GM18868 (cell line): ENCODE measurements at regions not wholly inside any gene's neighbourhood (a gene's known extent, or its start where the extent isn't known, plus 50 kb on each side); places are given as distances from the start of the nearest gene placed in this dataset.
"Not testable (repeated sequence)": the region's sequence is repeated elsewhere in the genome, so short reads cannot be mapped to it uniquely, and the experiment has no call there.

Experiments
- ATAC-seq: cut with Tn5 transposase; IDR thresholded peaks from one replicate; pipeline ENCODE4 v1.9.1; 2021; ENCODE audit warnings: mild to moderate bottlenecking, moderate library complexity; ENCODE audit not compliant: unreplicated experiment

DNA sequence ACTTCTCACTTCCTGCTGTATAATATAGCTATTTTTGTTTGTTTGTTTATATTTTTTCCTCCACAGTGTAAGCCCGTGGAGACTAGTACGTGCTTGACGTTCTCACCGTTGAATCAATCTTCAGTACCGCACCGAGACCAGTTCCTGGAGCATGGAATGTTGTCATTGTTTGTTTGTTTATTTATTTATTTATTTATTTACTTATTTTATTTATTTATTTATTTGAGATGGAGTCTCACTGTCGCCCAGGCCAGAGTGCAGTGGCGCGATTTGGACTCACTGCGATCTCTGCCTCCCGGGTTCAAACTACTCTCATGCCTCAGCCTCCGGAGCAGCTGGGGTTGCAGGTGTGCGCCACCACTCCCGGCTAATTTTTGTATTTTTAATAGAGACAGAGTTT lies 506.6 kb upstream of the TMEM132C start:
- ATAC-seq = no peak

DNA sequence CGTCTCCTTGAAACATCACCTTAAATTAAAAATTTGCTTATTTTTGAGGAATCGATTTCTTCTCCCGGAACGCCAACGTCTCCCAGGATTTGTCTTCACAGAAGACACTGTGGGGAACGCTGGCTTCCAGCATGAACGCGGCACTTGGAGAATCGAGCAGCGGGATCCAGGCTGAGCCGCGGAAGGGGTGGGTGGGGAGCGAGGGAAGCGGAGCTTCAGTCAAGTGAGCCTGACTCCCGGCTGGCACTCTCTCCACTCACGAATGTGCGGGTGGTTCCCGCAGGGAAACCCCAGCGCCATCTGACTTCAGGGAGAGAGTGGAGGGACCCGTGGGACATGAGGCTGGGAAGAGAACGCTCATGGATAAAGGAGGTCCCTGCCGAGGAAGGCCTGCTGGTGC lies 506.0 kb upstream of the TMEM132C start:
- no peak for ATAC-seq

DNA sequence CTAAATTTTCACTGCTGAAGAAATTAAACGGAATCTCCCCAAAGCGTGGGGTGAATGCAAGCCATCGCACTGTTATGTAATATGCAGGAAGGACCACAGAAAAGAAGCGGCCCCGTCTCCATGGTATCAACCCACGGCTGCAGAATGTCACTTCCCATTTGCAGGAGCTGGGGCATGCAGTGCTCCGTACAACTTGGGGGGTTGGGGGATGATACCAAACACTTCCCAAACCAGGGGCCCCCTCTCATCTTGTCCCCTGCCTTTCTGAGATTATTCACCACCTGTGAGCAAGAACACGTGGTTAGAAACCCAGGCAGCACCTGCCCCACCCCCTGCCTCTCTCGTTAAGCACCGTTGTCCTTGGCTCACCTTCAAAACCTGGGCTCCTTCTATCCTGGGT lies 505.1 kb upstream of the TMEM132C start:
- no peak for ATAC-seq

DNA sequence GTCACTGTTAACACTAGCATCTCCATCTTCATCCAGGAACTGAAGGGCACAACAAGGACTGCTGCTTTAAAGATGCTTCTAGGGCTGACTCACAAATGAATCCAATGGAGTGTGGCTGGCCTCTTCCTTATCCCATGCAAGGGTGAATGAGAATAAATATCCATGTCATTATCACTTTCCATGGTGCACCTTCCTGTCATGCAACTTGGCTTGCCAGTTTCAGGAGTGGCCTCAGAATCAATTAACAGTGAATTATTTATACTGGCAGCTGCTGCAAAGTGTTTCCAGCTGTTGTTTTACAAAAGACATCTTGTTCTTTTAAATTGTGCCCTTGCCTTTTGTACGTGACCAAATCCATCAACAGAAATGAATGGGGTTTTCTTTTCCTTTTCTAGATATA lies 499.3 kb upstream of the TMEM132C start:
- no peak for ATAC-seq

DNA sequence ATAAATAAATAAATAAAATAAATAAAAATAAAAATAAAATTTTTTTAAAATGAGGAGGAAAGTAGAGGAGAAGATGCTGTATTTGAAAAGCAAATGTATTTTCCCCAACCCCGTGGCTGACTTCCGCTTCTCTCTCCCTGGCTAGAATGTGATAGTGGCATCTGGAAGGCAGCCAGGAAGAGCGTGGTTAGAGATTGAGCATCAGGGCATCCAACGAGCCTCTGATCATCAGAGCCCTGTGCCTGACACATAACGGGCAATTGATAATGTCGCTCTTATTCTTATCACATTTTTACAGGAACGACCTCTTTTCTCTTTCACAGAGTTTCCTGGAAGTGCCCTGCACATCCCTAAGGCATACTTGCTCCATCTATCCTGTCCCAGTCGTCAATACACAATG lies 496.9 kb upstream of the TMEM132C start:
- ATAC-seq = no peak

DNA sequence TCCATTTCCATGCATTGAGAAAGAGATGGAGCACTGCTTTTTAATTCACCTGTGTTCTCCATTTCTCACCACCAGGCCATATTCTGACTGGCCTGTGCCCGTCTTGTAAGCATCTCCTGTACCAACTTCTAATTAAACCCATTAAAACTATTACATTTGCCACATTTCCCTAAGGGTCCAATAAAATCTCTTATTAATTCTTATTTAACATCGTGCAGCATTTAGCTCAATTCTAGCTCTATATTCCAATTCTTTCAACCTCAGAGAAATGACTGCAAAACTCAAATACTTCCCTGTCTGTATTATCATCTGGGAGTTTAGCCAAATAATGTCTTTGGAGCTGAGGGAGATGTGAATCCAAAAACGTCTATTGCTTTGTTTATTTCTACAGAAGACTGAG lies 495.4 kb upstream of the TMEM132C start:
- no peak for ATAC-seq

DNA sequence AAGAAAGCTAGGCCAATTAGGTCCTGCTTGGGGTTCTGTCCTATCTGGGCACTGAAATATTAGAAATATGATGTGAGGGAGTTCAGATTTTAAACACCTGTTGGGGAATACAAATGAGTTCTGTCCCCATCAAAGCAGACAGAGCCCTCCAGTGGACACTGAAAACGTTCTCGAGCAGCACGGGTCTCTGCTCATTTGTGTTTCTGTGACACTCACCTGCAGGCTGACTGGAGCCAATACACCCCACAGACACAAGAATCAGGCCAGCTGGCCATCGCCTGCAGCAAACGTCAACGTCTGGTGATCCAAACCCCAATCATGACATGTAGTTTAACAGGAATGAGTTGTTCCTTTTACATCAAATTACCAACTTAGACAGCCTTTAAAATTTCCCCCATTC lies 493.4 kb upstream of the TMEM132C start:
- no peak for ATAC-seq

DNA sequence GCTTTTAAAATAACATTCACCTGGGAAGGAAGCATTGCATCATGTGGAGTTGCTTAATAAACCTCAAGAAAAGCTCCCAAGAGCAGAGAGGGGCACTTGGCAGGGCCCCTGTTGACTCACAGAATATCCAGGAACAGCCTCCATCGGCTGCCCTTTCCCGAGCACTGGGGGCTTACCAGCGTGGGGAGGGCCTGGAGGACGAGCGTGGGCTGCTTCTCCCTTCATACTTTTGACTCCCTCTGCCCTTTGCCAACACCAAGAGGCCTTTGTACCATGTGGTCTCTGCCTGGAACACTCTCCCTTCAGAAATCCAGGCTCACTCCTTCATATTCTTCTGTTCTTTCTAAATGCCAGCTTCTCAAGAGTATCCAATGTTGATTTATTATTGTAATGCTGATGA lies 492.1 kb upstream of the TMEM132C start:
- no peak for ATAC-seq

DNA sequence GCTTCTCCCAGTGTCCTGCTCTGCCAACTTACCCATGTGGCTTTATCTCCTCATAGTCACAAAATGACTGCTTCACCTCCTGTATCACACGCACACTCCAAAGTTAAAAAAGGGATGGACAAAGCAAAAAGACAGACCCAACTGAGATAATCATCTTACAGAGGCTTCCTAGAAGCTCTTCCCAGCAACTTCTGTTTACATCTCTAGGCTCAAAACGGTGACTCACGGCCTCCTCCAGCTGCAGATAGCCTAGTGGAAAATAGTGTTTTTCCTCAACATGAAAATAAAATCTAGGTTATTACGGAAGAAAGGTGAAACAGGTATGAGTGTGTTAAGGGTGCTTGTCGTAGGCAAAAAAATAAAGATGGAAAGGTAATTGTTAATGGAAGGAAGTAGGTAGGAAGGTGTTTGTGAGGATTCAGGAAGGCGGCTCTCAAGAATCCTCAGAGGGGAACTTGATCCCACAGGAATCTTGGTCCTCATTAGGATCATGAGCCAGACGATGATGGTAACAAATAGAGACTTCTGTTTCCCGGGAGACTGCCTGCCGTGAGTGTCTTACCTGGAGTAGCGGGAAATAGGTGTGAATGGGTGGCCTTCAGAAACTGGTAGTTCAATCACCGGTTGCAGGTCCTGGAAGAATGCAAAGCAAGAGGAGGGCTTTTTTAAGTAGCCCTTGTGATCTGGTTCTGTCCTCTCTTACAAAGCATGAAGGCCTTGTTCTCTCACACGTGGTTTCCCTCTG lies 487.5 kb upstream of the TMEM132C start:
- no peak for ATAC-seq

DNA sequence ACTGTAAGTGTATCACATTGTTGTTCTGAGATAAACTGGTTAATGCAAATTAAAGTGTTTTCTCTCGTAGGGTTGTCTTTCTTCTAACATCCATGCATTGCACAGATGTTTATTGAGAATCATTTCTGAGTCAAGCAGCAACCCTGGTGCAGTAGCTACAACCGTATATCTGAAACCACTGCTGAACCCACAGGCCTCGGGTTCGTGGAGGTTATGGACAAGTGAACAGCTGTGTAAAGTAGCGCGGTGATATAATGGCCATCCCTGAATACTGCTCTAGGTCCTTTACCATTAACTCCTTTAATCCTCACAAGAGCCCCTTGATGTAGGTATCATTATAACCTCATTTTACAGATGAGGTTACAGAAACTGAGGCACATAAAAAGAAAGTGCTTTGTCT lies 486.1 kb upstream of the TMEM132C start:
- ATAC-seq = no peak

DNA sequence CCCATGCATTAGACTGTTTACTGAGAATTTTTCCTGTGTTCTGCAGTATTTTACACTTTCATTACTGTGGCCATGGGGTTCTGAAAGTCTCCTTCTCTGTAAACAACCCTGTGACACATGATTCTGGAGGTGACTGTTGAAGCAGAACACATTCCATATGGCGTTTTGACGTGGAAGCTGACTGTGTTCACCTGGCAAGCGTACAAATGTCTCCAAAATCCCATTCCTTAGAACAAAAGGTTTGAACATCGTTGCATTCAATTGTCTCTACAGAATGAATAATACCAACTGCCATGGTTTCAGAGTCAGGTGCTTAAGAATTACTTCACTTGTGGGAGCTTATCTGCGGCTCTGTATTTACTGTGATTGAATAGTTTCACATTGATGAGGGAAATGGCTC lies 485.6 kb upstream of the TMEM132C start:
- ATAC-seq = no peak

DNA sequence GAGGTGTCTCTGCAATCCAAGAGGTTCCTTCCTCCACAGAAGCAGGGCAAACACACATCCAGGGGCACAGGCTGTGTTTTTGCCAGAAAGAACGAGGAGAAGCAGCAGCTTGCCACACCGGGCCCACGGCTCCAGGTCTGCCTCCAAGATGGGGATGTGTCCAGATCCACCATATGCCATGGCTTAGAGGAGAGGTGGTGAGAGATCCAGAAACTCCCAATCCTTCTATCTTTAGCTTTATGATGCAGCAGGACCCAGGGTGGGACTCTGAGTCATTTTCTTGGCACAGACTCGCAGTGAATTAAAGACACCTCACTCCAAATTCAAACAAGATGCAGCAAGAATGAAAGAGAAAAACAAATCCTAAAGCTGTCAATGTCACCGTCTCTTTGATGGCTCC lies 481.4 kb upstream of the TMEM132C start:
- no peak for ATAC-seq

DNA sequence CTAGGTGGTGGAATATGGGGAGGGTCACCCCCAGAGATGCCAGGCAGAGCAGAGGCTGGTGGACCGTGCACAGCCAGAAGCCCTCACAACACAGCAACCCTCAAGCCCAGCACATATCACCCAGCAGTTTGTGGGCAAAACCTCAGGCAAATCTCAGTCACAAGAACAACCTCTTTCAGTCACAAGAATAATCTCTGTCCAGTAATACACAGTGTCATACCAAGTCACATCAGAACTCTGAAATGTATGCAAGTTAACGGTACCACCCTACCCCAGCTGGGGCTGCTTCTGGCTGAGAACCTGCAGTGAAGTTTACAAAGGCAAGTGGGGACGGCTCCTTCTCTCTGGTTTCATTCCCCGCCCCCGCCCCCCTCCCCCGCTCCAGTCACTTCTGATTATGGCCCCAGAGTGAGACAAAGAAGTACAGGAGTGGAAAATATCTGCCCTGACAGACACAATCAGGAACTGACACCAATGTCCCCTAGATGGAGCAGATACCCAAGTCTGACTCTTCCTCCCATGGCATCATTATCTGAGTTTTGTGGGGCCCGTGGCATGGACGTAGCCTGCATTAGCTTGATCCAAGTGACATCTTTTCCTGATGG lies 480.9 kb upstream of the TMEM132C start:
- ATAC-seq = no peak

DNA sequence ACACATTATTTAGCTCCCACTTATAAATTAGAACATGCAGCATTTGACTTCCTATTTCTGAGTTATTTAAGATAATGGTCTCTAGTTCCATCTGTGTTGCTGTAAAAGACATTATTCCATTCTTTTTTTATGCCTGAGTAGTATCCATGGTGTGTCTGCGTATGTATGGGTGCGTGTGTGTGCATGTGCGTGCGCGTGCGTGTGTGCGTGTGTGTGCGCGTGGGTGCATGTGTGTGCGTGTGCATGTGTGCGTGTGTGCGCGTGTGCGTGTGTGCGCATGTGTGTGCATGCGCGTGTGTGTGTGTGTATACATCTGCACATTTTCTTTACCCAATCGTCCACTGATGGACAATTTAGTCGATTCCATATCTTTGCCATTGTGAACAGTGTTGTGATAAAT lies 479.4 kb upstream of the TMEM132C start:
- ATAC-seq = no peak

DNA sequence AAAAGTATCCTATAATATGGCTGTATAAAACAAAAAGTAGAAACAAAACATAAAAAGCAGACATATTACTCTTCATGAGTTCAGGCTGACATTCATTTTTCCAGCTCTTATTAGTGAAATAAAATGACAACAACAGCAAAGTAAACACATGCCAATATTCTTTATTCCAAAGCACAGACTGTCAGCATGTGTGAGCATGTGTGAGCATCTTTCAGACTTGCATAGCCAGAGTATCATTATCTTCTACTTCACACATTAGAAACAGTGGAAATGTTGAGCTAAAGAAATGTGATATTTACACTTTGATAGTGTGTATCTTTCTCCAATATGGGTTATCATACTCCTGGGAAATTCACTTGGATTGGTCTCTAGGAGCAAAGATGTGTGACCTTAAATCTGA lies 476.6 kb upstream of the TMEM132C start:
- no peak for ATAC-seq

DNA sequence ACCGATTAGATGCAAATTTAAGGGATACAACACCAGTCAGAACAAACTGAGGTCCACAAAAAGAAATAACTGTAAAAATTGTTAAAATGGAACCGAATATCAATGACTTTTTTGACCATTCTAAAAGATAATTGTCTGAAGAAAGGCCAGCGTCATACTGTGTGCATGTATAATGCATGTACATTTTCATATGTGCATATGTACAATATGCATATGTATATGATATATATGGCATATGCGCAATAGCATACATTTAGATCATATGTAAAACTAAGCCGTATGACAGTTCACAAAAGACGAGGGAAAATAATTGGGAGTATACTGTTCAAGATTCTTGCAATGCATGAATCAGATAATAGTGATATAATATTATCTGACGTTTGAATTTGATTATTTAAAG lies 475.8 kb upstream of the TMEM132C start:
- no peak for ATAC-seq

DNA sequence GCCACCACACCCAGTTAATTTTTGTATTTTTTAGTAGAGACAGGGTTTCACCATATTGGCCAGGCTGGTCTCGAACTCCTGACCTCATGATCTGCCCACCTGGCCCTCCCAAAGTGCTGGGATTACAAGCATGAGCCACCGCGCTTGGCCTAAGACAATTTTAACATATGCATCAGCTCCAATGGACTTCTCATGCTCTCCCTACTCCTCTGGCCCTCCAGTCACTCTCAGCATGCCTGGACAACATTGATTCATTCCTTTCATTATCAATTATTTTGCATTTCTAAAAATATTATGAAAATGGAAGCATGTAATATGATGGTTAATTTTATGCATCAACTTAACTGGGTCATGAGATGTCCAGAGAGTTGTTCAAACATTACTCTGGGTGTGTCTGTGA lies 469.1 kb upstream of the TMEM132C start:
- ATAC-seq = no peak

DNA sequence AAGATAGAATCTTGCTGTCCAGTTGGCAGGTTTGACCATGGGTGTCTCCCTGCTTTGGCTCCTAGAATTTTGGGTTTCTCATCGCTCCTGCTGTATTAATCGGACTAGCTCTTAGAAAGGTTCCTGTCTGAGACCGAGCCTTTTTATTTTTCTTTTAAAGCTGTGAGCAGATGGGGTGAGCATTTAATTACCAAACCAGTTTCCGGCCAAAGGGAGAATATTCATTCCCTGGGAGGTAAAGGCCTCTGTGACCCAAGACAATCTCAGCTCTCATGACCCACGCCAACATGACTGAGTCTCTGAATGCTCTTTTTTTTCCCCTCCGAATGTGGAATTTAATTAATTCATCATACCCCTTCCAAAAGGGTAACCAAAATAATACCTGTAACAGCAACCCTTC lies 464.7 kb upstream of the TMEM132C start:
- ATAC-seq = no peak

DNA sequence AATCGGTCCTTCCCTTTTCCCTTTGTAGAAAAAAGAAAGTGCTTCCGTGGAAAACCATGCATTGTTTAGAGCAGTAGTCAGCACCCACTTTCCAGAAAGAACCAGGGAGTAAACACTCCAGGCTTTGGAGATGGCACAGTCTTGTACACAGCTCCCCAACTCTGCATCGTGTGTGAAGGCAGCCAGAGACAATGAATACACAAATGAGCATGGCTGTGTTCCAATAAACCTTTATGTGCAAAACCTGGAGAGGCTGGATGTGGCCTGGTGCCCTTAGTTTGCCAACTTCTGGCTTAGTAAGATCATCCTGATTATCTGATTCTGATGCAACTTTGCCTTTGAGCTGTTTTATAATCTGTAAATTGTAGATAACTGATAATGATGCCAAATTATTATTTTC lies 463.4 kb upstream of the TMEM132C start:
- ATAC-seq = no peak

DNA sequence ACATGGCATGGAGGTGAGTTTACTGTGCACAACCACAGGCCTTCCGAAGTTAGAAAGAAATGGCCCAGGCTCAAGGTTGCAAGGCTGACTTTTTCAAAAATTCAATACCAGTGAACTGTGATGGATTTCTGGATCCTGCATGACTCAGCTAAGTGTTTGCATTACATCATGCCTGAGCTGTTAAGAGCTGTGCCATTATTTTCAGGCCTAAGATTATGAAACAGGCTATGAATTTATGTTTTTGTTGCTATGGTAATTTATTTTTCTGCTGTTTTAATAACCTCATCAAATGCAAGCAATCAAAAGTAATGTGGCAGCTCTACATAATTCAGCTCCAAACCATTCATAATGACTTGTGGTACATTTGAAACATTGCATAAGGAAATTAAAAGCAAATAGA lies 457.7 kb upstream of the TMEM132C start:
- no peak for ATAC-seq

DNA sequence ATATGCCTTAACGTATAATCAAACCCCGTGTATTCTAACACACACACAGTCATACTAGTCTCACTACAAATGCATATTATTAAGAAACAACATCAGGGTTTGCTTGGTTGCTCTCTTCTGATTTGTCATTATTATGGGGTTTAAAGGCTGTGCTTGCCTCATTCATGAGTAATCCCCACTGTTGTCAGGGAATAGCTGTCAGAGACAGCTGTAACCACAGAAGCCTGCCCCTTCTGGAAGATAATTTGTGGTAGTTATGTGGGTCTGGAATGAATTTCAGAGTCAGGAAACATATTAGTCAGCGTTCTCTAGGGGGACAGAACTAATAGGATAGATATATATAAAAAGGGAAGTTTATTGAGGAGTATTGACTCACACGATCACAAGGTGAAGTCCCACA lies 456.9 kb upstream of the TMEM132C start:
- no peak for ATAC-seq

DNA sequence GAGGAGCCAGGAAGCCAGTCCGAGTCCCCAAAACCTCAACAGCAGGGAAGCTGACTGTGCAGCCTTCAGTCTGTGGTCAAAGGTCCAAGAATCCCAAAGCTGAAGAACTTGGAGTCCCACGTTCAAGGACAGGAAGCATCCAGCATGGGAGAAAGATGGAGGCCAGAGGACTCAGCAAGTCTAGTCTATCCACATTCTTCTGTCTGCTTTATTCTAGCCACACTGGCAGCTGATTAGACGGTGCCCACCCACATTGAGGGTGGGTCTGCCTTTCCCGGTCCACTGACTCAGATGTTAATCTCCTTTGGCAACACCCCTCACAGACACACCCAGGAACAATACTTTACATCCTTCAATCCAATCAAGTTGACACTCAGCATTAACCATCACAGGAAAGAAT lies 456.5 kb upstream of the TMEM132C start:
- ATAC-seq = not testable (repeated sequence)

DNA sequence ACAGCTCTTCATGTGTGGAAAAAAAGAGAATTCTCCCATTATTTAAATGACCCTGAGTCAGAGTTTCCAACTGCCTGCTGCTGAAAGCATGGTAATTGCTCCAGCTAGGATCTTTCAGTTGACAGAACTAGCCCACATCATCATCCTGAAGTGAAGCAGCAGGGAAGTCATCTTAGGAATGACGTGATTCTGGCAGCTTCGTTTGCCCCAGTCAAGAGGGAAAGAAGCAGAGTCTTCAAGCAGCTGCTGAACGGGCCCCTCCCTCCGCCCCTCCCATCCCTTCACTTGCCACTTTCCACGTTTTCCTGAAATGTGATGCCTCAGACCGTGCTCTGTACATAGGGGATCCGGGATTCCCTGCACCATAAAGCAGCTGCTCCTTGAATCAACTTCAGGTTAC lies 455.0 kb upstream of the TMEM132C start:
- no peak for ATAC-seq
